ENCODE measurements at regions not wholly inside any gene's neighbourhood (a gene's known extent, or its start where the extent isn't known, plus 50 kb on each side); places are given as distances from the start of the nearest gene placed in this dataset.

DNA sequence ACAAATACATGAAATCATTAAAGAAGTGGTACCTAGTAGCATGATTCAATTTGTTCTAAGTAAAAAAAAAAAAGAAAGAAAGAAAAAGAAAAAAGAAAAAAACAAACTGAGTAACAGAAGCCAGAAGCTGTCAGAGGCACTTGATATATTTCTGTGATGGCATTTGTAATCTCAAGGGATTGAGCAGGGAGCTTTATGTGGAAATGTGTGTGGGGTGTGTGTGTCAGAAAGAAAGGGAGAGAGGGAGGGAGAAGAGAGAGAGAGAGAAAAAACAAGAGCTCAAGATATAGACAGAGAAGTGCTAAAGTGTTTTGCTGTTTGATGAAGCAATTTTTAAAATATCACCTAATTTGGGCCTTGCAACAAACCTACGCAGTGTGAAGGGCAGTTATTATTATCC, 357.6 kb upstream of the PCDH15 start:
- TF ChIP-seq, protein P1, sequence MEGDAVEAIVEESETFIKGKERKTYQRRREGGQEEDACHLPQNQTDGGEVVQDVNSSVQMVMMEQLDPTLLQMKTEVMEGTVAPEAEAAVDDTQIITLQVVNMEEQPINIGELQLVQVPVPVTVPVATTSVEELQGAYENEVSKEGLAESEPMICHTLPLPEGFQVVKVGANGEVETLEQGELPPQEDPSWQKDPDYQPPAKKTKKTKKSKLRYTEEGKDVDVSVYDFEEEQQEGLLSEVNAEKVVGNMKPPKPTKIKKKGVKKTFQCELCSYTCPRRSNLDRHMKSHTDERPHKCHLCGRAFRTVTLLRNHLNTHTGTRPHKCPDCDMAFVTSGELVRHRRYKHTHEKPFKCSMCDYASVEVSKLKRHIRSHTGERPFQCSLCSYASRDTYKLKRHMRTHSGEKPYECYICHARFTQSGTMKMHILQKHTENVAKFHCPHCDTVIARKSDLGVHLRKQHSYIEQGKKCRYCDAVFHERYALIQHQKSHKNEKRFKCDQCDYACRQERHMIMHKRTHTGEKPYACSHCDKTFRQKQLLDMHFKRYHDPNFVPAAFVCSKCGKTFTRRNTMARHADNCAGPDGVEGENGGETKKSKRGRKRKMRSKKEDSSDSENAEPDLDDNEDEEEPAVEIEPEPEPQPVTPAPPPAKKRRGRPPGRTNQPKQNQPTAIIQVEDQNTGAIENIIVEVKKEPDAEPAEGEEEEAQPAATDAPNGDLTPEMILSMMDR (conservative IDR thresholded peaks at IDR 0.05; ENCODE audit: low read depth, low read length), result no peak
- DNase-seq (ENCODE audit: low read depth), result no peak
- H3K4me3 ChIP-seq (ENCODE audit: low read depth, low read length), result no peak overlapping the region

DNA sequence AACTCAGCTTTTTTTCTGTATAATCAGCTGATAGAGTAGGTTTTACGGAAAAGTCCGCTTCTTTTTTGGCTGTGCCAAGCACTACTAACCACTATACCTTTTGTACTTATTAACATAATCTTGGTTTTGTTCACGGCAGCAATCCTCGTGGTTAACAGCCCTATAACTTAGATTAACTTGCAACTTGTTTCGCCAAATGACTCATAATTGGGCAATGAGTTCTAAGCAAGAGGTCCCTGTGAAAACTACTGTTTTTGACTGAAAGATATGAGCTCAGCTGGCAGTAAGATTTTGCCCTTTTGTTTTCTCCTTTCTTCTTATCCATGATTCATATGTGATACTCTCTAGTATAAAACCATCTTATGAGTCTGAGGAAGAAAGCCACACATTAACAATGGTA, 345.0 kb upstream of the PCDH15 start:
- peak; percentile 85 for DNase-seq (ENCODE audit: low read depth)
- TF ChIP-seq, protein P1 (conservative IDR thresholded peaks at IDR 0.05; ENCODE audit: low read depth, low read length), result no peak
- H3K4me3 ChIP-seq (ENCODE audit: low read depth, low read length), result no peak overlapping the region

DNA sequence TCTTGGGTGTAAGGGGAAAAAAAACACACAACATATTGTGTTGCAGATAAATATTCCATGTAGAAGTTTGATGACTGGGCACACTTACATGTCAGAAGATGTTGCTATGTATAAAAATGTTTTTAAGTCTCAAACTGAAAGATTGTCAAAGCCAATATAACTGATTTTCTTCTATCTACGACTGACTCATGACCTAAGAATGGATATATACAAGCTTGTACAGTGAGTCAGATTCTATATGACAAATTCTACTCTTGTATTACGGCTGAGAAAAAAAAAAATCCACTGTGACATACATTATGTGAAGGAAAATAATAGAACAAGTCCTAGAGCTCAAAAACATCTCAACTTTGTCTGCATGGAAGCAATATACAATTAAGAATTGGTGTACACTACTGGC, 343.0 kb upstream of the PCDH15 start:
- no peak overlapping the region for H3K4me3 ChIP-seq (ENCODE audit: low read depth, low read length)
- TF ChIP-seq, protein P1 (conservative IDR thresholded peaks at IDR 0.05; ENCODE audit: low read depth, low read length), result no peak
- peak; percentile 37 for DNase-seq (ENCODE audit: low read depth)

DNA sequence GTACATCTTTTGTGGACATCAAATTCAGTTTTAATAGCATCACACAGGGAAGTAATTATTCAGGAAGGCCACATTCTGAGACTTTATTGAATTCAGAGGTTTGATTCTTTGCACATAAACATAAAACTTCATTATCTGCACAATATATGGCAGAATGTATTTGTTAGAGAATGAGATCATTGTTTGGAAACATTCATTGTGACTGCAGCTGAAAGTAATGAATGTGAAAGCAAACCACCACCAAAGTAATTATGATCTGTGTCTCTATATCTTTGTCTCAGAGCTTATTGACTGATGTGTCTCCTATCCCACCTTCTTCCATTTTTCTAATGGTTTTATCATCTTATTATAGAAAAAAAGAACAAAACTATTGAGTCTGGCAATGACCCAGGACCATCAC, 340.9 kb upstream of the PCDH15 start:
- no peak overlapping the region for H3K4me3 ChIP-seq (ENCODE audit: low read depth, low read length)
- no peak for DNase-seq (ENCODE audit: low read depth)
- TF ChIP-seq, protein P1 (conservative IDR thresholded peaks at IDR 0.05; ENCODE audit: low read depth, low read length), result no peak

DNA sequence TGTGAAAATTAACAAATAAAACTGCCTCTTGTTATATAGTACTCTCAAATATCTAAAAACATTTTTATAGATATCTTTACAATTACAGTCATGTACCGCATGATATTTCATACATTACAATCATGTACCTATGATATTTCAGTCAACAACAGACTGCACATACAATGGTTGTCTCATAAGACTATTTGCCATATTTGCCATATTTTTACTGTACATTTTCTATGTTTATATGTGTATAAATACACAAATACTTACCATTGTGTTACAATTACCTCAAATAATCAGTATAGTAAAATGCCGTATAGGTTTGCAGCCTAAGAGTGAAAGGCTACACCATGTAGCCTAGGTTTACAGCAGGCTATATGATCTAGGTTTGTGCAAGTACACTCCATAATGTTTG, 336.0 kb upstream of the PCDH15 start:
- no peak overlapping the region for H3K4me3 ChIP-seq (ENCODE audit: low read depth, low read length)
- no peak for DNase-seq (ENCODE audit: low read depth)

DNA sequence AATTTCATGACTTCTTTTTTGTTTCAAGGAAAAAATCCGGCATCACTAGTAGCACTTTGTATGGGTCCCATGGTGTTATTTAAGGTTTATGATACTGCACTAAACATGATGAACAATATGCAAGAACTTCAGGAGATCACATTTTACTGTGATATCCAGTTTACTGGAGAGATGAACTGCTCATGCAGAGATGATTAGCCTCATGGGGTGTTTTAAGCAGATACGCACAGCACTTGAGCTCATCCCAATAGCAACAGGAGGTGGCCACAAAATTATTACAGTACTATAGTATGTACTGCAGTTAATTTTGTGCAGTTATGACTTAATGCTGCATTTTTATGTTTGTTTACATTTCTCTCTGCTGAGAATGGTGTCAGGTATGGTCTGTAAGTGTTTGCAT, 303.7 kb upstream of the PCDH15 start:
- no peak overlapping the region for H3K4me3 ChIP-seq (ENCODE audit: low read depth, low read length)
- DNase-seq (ENCODE audit: low read depth), result no peak
- TF ChIP-seq, protein P1 (conservative IDR thresholded peaks at IDR 0.05; ENCODE audit: low read depth, low read length), result no peak

More for the DNA sequence above, 336.0 kb upstream of the PCDH15 start:
- TF ChIP-seq, protein P1 (conservative IDR thresholded peaks at IDR 0.05; ENCODE audit: low read depth, low read length), result no peak

DNA sequence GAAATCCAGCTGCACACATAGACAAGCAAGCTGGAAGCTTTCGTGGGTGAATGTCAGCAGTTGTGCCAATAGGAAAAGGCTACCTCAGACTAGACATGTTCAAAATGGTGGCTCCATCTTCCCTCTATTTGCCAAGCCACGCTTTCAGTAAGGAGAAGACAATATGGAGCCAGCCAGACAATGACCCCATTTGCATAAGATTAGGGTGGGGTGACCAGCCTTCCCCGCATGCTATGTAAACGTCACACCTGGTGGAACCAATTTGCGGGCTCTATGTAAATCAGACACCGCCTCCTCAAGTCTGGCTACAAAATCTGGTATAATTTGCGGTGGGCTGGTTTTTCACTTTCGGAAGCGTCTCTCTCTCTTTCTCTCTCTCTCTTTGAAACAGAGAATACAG, 297.4 kb upstream of the PCDH15 start:
- TF ChIP-seq, protein P1 (conservative IDR thresholded peaks at IDR 0.05; ENCODE audit: low read depth, low read length), result no peak
- no peak overlapping the region for H3K4me3 ChIP-seq (ENCODE audit: low read depth, low read length)
- no peak for DNase-seq (ENCODE audit: low read depth)

Measured in choroid plexus epithelial cell (primary cell).